Astrocyte of the cerebellum (primary cell): ENCODE measurements at regions not wholly inside any gene's neighbourhood (a gene's known extent, or its start where the extent isn't known, plus 50 kb on each side); places are given as distances from the start of the nearest gene placed in this dataset.

ENCODE experiments used
- DNase-seq: peaks from one replicate; pipeline ENCODE4 v3.0.0-alpha.2; 2011; ENCODE audit warnings: low read depth
- H3K4me3 ChIP-seq: 2 replicates; pipeline ENCODE4 v1.5.1; 2011; ENCODE audit warnings: mild to moderate bottlenecking, low read depth, low read length, moderate library complexity
- CTCF ChIP-seq: IDR thresholded peaks from 2 replicates; pipeline ENCODE4 v1.5.1; 2012; ENCODE audit warnings: low read length, low read depth, moderate library complexity, mild to moderate bottlenecking; ENCODE audit errors: missing control alignments
- in situ Hi-C: cut with HindIII; loops from 2 replicates; pipeline ENCODE4 v1.10.0; 2017; ENCODE audit warnings: low sequenced_read_pairs

- no peak for TF ChIP-seq CTCF
- no peak for DNase-seq
- H3K4me3 ChIP-seq, result no peak overlapping the region
- in situ Hi-C loops, result no loop called here
Observed at GRCh38 chr6:97866616-97867015, 583.6 kb upstream of the MMS22L start.

GRCh38 chr6:97867177-97867576 is 584.2 kb upstream of the MMS22L start:
- H3K4me3 ChIP-seq, result no peak overlapping the region
- no peak for TF ChIP-seq CTCF
- DNase-seq, result no peak
- in situ Hi-C loops, result no loop called here

GRCh38 chr6:97870273-97870672 is 587.3 kb upstream of the MMS22L start:
- H3K4me3 ChIP-seq, result no peak overlapping the region
- in situ Hi-C loops, result no loop called here
- no peak for TF ChIP-seq CTCF
- no peak for DNase-seq

- H3K4me3 ChIP-seq, result no peak overlapping the region
- no peak for DNase-seq
- no peak for TF ChIP-seq CTCF
- in situ Hi-C loops, result no loop called here
Observed at GRCh38 chr6:97876711-97877110, 593.7 kb upstream of the MMS22L start.

GRCh38 chr6:97882755-97883154 is 599.7 kb upstream of the MMS22L start:
- TF ChIP-seq CTCF, result no peak
- no peak overlapping the region for H3K4me3 ChIP-seq
- DNase-seq, result no peak
- in situ Hi-C loops, result no loop called here

GRCh38 chr6:97885325-97885724 is 602.3 kb upstream of the MMS22L start:
- H3K4me3 ChIP-seq, result no peak overlapping the region
- DNase-seq, result no peak
- in situ Hi-C loops, result no loop called here
- no peak for TF ChIP-seq CTCF

- no peak overlapping the region for H3K4me3 ChIP-seq
- DNase-seq, result no peak
- in situ Hi-C loops, result no loop called here
- TF ChIP-seq CTCF, result no peak
Observed at GRCh38 chr6:97885828-97886227, 602.8 kb upstream of the MMS22L start.
